ENCODE measurements at regions not wholly inside any gene's neighbourhood (a gene's known extent, or its start where the extent isn't known, plus 50 kb on each side); places are given as distances from the start of the nearest gene placed in this dataset.

- no peak for DNase-seq
Observed at GRCh38 chr10:128883231-128884032, 583.6 kb upstream of the MGMT start.

- no peak for DNase-seq
Observed at GRCh38 chr10:128884033-128884425, 583.0 kb upstream of the MGMT start.

GRCh38 chr10:128884496-128885072 is 582.5 kb upstream of the MGMT start:
- no peak for DNase-seq

- no peak for DNase-seq
Observed at GRCh38 chr10:128885573-128886555, 581.2 kb upstream of the MGMT start.

GRCh38 chr10:128887856-128888255 is 579.2 kb upstream of the MGMT start:
- DNase-seq, result no peak

- DNase-seq, result no peak
Observed at GRCh38 chr10:128892005-128892404, 575.0 kb upstream of the MGMT start.

GRCh38 chr10:128894641-128895040 is 572.4 kb upstream of the MGMT start:
- DNase-seq, result no peak

GRCh38 chr10:128895473-128895872 is 571.6 kb upstream of the MGMT start:
- no peak for DNase-seq

- DNase-seq, result no peak
Observed at GRCh38 chr10:128896116-128896795, 570.8 kb upstream of the MGMT start.

GRCh38 chr10:128896963-128897362 is 570.1 kb upstream of the MGMT start:
- DNase-seq, result peak in 1 of 2 experiments; percentile 1

GRCh38 chr10:128897401-128898129 is 569.5 kb upstream of the MGMT start:
- no peak for DNase-seq

- DNase-seq, result no peak
Observed at GRCh38 chr10:128898133-128898915, 568.7 kb upstream of the MGMT start.

GRCh38 chr10:128898916-128899195 is 568.2 kb upstream of the MGMT start:
- DNase-seq, result no peak

GRCh38 chr10:128900456-128900855 is 566.6 kb upstream of the MGMT start:
- no peak for DNase-seq

- no peak for DNase-seq
Observed at GRCh38 chr10:128901236-128901635, 565.8 kb upstream of the MGMT start.

GRCh38 chr10:128902031-128902710 is 564.9 kb upstream of the MGMT start:
- DNase-seq, result no peak

- DNase-seq, result no peak
Observed at GRCh38 chr10:128907155-128907941, 559.7 kb upstream of the MGMT start.

- DNase-seq, result no peak
Observed at GRCh38 chr10:128908099-128908498, 558.9 kb upstream of the MGMT start.

- DNase-seq, result no peak
Observed at GRCh38 chr10:128908499-128908898, 558.5 kb upstream of the MGMT start.

All from NCI-H524 (cell line).